NCI-H1436 (cell line): ENCODE measurements at regions not wholly inside any gene's neighbourhood (a gene's known extent, or its start where the extent isn't known, plus 50 kb on each side); places are given as distances from the start of the nearest gene placed in this dataset.
"Not testable (repeated sequence)": the region's sequence is repeated elsewhere in the genome, so short reads cannot be mapped to it uniquely, and the experiment has no call there.

Source experiments
- DNase-seq: peaks from one replicate; lab custom pipeline; 2025; lab: John Stamatoyannopoulos, UW

- no peak for DNase-seq
These were observed 588.4 kb downstream of the RFPL4B start for GRCh38 chr6:112935402-112936078.

- no peak for DNase-seq
These were observed 588.9 kb downstream of the RFPL4B start for GRCh38 chr6:112936079-112936472.

GRCh38 chr6:112936504-112936903 lies 589.4 kb downstream of the RFPL4B start:
- DNase-seq: no peak

GRCh38 chr6:112937690-112938089 lies 590.6 kb downstream of the RFPL4B start:
- DNase-seq: not testable (repeated sequence)

GRCh38 chr6:112938650-112939049 lies 591.5 kb downstream of the RFPL4B start:
- DNase-seq: no peak

- peak; percentile 42 for DNase-seq
These were observed 592.4 kb downstream of the RFPL4B start for GRCh38 chr6:112939563-112939962.

- DNase-seq: no peak
These were observed 594.5 kb downstream of the RFPL4B start for GRCh38 chr6:112941613-112942012.

- no peak for DNase-seq
These were observed 598.9 kb downstream of the RFPL4B start for GRCh38 chr6:112946051-112946450.

GRCh38 chr6:112947507-112947906 lies 600.4 kb downstream of the RFPL4B start:
- no peak for DNase-seq

GRCh38 chr6:112951829-112952228 lies 604.7 kb downstream of the RFPL4B start:
- DNase-seq: peak; percentile 7

GRCh38 chr6:112955743-112956142 lies 608.6 kb downstream of the RFPL4B start:
- not testable (repeated sequence) for DNase-seq

- no peak for DNase-seq
These were observed 609.8 kb downstream of the RFPL4B start for GRCh38 chr6:112956696-112957535.

- DNase-seq: no peak
These were observed 610.4 kb downstream of the RFPL4B start for GRCh38 chr6:112957536-112957916.

GRCh38 chr6:112960130-112960529 lies 613.0 kb downstream of the RFPL4B start:
- DNase-seq: not testable (repeated sequence)

GRCh38 chr6:112967974-112968373 lies 620.8 kb downstream of the RFPL4B start:
- no peak for DNase-seq

- no peak for DNase-seq
These were observed 624.5 kb downstream of the RFPL4B start for GRCh38 chr6:112971651-112972050.

GRCh38 chr6:112974931-112975330 lies 627.8 kb downstream of the RFPL4B start:
- not testable (repeated sequence) for DNase-seq

- DNase-seq: not testable (repeated sequence)
These were observed 629.4 kb downstream of the RFPL4B start for GRCh38 chr6:112976579-112976978.

GRCh38 chr6:112979830-112980229 lies 632.7 kb downstream of the RFPL4B start:
- peak; percentile 20 for DNase-seq

GRCh38 chr6:112980676-112981075 lies 633.5 kb downstream of the RFPL4B start:
- no peak for DNase-seq

- no peak for DNase-seq
These were observed 636.7 kb downstream of the RFPL4B start for GRCh38 chr6:112983713-112984261.

GRCh38 chr6:112984899-112985298 lies 637.8 kb downstream of the RFPL4B start:
- DNase-seq: no peak

GRCh38 chr6:112986321-112986720 lies 639.2 kb downstream of the RFPL4B start:
- no peak for DNase-seq
